Hematopoietic multipotent progenitor cell (in vitro differentiated cells): ENCODE measurements at regions not wholly inside any gene's neighbourhood (a gene's known extent, or its start where the extent isn't known, plus 50 kb on each side); places are given as distances from the start of the nearest gene placed in this dataset.

ENCODE experiments used
- DNase-seq, 3 donors: peaks; one replicate each; pipeline ENCODE4 v3.0.0-alpha.2; 2011 to 2015; ENCODE audit warnings: low read depth in 2 of 3, low spot score in 2 of 3

DNA sequence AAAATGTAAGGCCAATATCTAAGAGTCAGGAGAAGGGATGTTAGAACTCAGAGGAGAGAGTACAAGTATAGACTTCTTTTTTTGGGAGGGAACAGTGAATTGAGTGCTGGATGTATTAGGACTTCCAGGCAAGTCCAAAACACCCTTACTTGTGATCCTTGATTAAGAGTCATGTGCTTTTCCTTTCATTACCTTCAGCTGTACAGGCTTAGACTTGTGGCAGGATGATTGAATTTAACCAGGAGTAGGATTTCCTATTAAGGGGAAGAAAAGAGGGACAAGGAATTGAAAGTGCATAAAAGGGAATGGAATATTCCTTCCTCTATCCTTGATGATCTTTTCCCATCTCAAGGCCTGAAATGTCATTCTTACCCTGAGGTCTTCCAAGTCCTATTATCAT is 606.7 kb downstream of the STIM2 start:
- no peak for DNase-seq

DNA sequence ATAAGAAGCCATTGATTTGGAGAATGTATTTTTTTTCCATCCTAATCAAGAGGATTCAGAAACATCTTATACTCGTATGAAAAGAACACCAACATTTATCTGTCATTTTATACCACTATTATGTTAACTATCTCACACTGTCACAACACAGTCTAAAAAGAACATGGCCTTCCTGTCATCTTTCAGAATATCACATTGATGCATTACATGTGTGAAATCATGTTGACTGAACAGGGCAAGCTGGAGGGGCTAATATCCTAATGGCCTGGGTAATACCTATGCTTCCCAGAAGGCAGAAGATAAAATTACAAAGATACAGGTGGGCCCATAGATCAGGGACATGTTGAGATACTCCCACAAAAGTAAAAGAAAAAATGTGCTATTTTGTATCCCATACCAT is 611.7 kb downstream of the STIM2 start:
- DNase-seq, result no peak

DNA sequence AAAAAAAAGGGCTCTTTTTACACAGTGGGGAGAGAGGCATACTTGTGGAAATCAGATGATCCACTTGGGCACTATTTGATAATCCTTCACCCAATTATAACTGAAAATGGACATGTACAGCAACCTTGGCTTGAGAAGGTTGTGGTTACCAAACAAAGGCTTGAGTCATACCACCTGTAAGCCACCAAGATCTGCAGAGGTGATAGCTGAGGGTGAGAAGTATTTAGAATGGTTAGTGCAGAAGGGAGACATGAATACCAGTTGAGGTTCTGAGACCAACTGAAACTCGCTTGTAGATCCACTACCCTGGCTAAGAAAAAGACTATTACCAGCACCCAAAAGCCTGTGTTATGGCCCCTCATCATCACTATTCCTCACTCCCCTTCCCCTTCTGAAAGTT is 614.0 kb downstream of the STIM2 start:
- no peak for DNase-seq

DNA sequence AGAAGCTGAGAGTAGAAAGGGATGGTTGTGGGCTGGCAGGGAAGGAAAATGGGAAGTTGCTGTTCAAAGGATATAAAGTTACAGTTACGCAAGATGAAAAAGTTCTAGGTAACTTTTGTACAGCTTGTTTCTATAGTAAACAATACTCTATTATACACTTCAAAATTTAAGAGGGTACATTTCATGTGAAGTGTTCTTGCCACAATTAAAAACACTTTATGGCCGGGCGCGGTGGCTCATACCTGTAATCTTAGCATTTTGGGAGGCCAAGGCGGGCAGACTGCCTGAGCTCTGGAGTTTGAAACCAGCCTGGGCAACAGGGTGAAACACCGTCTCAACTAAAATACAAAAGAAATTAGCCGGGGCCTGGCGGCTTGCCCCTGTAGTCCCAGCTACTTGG is 623.6 kb downstream of the STIM2 start:
- DNase-seq, result no peak

DNA sequence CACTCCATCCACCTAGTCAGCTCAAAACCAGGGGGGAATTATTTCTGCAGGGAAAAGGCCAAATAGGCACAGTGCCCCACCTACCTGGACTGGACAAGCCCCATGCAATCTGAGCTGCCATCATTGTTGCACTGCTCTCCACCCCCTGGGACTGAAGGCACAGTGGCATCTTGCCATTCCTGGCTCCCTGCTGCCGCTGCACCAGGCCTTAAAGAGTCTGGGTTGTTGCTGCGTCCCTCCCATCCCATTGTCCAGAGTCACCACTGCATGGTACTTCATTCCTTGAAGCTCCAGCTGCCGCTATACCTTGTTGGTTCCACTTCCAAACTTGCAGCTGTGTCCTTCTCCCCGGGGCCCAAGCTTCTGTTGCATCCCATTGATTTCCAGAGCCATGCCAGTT is 629.7 kb downstream of the STIM2 start:
- DNase-seq, result no peak

DNA sequence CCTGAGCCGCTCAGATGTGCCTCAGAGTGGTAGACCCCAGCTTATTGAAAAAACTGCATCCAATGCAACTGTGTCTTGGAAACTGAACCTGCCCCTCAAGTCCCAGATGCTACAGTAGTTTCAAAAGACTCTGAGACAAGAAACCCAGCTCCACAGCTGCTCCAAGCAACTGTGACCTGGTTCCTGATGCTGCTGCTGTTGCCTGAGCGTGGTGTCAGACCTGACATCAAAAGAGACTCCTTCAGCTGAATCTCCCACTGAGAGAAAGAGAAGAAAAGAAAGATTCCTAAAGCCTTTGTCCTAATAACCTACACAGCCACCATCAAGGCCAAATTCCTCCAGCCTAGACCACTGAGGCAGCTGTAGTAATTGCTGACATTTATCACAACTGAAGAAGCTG is 630.1 kb downstream of the STIM2 start:
- DNase-seq, result no peak

DNA sequence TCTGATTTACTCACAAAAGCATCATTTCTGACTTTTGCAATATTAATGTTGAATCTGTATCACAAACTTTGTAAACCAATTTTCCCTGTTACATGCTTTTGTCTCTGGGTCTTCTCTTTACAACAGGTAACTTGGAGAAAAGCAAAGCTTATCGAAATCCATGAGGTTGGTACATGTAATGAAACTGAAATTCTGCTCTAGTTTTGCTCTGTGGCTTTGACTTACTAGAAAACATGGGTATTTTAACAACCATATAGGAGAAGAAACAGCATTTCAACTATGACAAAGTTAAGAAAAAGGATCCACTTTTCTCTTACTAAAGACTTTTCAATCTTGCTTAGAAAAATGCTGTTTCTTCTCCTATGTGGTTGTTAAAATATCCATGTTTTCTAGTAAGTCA is 645.8 kb downstream of the STIM2 start:
- DNase-seq, result no peak

DNA sequence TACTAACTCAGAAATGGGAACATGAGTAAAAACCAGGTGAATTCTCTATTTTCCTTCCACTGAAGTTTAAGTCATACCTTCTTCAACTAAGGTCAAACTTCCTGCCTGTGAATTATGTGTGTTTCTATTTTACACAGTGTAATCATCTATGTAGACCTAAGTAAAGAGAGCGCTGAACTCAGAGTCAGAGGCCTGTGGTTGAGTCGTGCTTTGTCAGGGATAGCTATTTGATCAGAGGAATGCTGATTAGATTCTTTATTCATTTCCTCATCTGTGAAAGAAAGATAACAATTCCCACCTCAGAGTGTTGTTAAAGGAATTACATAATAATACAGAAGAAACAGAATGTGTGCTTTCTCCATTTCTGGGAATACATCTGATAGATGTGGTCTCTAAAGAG is 654.1 kb downstream of the STIM2 start:
- DNase-seq, result no peak

DNA sequence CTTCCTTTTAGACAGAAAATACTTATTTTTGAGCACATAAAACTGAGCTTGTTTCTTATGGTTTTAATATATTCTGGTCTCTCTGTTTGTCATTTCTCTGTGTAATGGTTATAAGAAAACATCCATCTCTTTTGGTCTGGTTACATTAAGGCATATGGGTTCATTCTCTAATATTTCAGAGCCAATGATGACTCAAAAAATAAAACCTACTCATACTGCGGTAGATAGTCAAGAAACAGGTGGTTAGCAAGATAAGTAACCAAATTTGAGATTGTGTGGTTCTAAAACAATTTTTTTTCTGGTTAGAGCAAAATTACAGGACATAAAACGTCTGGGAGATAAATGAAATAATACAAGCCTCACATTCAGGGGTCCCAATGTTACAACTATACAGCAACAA is 654.5 kb downstream of the STIM2 start:
- no peak for DNase-seq

DNA sequence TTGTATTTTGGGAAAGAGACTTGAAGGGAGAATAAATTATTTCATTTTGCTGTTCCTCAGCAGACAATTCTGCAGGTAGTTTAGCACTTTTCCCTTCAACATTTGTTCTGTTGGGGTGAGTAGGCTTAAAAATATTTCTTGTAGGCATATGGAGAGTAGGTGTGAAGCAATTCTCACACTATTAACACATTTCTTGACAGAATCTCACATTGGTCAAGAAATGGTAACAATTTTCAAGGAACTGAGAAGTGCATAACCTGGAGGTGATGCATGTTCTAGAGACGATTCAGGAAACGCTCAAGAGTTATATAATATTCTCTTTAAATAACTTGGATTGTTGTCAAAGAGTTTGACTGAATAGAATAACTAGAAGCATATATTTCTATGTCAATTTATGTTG is 658.2 kb downstream of the STIM2 start:
- DNase-seq, result no peak

DNA sequence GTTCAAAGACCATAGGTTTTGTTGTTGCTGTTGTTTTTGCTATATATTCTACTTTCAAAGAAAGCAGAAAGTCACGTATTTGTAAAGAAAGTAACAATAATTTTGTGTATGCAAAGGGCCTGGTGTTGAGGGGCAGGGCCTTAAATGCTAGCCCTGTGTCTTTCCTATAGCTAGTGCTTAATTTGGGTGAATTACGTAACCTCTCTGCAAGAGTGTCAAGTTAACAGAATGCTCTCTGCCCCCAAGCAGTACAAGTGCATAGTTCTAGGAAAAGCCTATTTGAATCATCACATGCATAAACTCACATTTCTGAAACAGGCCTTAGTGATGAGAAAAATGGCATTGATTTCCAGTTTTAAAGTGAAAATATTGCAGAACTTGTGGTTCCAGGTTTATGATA is 663.6 kb downstream of the STIM2 start:
- no peak for DNase-seq

DNA sequence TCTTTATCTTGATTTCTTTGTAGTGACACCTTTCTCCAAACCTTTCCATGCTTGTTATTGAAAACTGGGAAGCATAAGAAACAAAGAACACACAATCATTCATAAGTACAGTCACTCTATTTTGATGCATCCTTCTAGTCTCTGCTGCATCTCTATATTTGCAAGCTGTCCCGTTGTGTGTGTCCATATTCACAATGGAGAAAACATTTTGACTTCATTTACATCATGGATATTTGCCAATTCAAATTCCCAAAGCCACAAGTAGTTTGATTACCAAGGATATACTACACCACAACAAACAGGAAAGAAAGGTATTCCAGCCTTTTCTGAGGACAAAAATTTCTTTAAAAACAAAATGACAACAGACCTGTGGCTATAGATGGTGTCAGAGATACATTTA is 673.8 kb downstream of the STIM2 start:
- DNase-seq, result no peak

DNA sequence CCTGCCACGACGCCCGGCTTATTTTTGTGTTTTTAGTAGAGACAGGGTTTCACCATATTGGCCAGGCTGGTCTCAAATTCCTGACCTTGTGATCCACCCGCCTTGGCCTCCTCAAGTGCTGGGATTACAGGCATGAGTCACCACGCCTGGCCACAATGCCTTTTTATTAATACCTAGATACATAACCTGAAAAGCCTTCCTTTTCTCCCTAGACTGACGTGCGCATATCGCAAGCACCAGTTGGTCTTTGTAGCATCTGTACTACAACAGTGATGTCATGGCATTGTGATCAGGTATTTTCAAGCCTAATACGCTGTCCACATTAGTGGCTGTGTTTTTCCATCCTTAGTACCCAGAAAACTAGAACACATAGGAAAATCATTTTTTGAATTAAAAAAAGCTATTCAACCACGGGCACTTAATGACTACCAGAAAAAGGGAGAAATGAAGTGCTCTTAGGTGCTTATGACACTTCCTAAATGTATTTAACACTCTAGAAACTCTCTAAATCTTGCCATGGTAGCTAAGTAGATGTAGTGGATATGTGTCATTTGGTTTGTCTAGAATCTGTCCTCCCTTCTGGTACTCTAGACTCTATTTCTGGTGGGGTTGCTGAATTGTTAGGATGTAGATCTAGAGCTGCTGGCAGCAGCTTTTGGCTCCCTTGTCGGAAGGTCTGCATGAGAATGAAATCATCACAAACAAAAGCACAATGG is 707.8 kb downstream of the STIM2 start:
- DNase-seq, result no peak

DNA sequence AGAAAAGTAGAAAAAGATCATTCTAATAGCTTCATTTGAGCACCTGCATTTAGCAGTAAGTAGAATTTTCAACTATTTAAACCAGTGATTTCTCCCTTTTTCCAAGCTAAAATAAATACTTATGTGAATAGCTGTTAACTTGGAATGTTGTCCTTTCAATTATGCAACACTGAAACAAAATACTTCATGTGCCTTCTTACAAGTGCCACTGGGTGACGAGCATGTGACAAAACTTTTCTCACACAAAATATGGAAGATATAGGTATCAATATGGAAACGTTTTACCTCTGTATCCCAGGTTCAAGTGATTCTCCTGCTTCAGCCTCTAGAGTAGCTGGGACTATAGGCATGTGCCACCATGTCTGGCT is 708.3 kb downstream of the STIM2 start:
- DNase-seq, result no peak

DNA sequence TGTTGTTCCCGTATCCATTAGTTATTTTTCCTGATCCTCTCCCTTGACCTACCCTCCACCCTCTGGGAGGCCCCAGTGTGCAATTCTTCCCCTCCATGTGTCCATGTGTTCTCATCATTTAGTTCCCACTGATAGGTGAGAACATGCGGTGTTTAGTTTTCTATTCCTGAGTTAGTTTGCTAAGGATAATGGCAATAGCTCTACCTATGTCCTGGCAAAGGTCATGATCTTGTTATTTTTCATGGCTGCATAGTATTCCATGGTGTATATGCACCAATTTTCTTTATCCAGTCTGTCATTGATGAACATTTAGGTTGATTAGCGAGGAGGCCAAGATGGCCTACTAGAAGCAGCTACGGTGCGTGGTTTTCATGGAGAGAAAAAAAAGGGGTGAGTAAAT is 714.1 kb downstream of the STIM2 start:
- no peak for DNase-seq

DNA sequence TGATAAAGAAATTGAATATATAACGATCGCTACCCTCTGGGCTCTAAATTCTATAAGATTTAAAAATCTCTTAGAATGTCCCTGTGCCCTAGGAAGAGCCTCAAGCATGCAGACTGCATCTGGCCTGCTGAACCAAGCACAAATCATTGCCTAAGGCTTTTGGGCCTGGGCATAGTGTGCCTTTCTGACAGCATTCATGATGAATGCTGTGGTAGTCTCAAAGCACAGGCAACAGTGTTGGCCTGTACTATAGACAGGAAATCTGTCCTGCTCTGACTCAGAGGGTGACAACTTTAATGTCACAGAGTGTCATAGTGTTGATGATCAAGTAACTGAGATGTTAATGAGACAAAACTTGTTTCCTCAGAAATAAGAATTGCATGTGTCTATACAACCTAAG is 717.3 kb downstream of the STIM2 start:
- DNase-seq, result no peak

DNA sequence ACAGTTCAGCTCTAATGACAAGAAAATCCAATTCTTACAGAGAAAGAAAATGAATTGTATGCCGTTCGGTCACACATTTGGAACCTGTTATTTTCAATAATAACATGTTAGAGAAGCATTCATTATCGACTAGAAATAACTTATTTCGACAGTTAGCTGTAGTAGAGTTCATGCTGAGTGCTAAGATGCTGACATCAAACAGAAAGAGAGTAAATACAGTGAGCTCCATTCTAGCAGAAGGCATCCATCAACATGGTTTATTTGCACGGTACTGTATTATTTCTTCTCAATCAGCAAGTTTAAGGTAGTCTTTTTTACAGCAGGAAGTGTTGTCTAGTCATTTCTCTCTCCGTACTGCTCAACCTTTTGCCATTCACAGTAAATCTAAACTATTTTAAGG is 732.1 kb downstream of the STIM2 start:
- no peak for DNase-seq

DNA sequence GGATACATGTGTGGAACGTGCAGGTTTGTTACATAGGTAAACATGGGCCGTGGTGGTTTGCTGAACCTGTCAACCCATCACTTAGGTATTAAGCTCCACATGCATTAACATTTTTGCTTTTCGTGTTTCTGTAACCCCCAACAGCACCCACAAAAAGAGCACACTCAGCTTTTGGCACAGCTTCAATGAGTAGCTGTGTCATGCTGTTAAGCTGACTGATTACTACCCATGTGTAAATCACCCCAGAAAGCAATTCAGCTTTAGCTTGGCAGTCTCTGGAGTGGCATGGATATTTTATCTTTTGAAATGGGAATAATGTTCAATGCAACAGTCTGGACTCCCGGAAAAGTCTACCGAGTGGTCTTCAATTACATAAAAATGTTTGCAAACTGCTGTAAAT is 734.3 kb downstream of the STIM2 start:
- no peak for DNase-seq

DNA sequence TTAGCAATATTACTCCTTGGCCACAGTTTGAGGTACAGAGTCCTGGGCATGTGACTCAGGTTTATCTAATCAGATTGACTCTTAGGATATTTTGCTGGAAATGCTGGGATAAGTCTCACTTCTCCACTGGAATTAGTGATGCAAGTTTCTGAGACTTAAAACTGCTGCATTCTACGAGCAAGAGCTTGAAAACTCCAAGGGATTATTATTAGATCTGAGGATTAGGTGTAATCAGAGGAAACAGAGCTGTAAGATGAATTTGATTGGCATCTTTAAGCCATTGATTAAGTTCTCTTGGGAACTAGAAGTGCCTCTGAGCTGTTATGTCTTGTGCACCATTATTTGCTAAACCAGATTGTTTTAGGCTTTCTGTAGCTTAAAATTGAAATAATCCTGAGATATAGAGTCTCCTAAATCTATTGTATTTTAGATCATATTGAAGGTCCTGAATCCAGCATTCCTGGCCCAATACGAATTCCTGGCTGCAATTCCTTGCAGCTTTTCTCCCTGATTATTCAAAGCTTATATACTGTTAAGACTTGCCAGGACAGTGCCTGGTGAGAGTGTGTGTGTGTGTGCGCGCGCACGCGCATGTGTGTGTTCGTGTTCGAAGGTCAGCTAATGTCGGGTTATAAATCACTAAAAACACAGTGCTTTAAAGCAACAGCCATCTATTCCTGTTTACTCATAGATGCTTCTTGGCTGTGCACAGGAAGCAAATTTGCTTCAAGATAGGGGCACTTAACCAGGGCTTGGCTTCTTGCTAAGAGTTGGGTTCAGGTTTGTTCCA is 735.1 kb downstream of the STIM2 start:
- no peak for DNase-seq

DNA sequence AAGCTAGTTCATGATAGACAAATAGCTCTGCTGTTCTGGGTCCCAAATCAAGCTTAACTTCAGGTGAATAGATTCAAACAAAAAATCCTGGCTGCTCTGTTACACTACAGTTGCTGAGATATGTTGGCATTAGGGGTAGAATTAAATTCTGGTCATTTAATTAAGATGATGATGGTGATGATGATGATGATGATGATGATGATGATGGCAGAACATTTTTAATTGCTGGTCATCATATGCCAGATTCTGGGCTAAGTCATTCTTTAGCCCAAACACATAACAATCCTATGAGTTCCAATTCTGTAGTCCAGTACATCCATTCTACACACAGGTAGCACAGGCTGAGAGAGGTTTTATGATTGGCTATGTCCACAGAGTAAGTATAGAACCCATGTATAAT is 741.5 kb downstream of the STIM2 start:
- DNase-seq, result no peak

DNA sequence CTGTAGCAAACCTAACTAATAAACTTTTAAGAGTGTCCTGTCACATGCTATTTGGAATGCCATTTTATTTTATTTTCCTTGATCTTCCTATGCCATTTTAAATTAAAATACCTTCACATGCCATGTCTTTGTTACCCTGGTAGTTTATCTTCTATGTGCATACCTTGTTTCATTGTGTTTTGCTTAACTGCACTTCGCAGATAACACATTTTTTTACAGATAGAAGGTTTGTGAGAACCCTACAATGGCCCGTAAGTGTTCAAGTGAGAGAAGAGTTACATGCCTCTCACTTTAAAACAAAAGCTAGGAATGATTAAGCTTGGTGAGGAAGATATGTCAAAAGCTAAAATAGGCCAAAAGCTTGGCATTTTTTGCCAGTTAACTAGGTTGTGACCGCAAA is 744.1 kb downstream of the STIM2 start:
- no peak for DNase-seq

DNA sequence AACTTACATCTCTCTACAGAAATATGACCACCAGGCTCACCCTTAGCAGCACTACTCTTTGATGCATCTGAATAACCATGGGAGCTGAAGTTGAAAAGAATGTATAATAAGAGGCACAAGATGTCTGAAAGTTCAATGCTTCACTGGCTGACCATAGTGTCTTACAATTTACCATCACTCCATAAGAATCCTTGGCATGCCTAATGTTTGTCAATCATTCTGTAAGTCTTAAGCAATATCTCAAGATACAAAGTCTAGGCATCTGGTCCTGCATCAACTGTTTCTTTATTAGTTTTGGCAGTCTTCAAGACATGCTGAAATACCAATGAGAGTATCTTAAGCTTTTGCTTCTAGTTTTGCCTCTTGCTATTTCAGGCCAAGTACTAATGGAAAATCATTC is 755.5 kb downstream of the STIM2 start:
- no peak for DNase-seq

DNA sequence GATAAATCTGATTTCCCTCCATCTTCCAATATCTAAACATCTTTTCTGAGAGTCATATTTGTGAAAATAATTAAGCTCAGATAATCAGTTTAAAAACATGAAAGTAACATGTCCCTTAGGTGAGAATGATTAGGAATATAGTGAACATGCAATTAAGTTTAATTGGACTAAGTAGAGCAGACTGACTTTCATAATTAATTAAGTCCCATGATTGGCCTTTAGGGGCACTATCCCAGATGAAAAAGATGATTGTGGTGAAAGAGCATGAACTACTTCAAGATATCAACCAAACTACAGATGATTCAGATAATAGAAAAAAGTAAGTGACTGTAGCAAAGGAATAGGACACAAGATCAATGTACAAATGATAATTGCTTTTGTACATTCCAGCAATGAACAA is 758.8 kb downstream of the STIM2 start:
- no peak for DNase-seq
